ENCODE measurements at regions not wholly inside any gene's neighbourhood (a gene's known extent, or its start where the extent isn't known, plus 50 kb on each side); places are given as distances from the start of the nearest gene placed in this dataset.

GRCh38 chr3:70531063-70531657 is 218.7 kb upstream of the MDFIC2 start:
- no peak for FAIRE-seq
- DNase-seq (ENCODE audit: low read depth) = peak; percentile 31
- Histone ChIP-seq H3K36me3 (ENCODE audit: control insufficient read depth, insufficient read depth, low read length) (no peaks in the 10 kb centered on the region), H3K27me3 (ENCODE audit: control insufficient read depth, insufficient read depth, low read length) (peaks cover 2% of the 10 kb centered on the region), H3K4me3 (ENCODE audit: low read depth, low read length) (no peak overlapping the region)
- peak; percentile 21 for TF ChIP-seq CTCF (IDR thresholded peaks at IDR 0.05; ENCODE audit: insufficient read depth, low read length, severe bottlenecking)

DNA sequence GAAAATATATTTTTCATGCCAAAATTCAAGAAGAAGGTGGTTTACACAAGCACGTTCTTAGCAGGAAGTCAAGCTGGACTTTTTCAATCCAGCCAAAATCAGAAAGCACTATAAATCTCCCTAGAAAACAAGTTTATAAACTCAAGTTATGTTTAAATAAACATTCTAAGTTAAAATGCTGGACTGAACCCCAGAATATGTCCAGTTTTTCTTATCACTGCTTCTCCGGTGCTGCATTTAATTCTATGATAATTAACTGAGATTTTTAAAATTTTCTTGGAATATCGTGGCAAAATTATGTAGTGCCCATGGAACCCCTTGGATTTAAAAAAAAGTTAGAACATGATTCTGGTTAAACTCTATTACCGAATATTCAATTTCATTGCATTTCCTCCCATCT is 218.2 kb upstream of the MDFIC2 start:
- Histone ChIP-seq H3K36me3 (ENCODE audit: control insufficient read depth, insufficient read depth, low read length) (no peaks in the 10 kb centered on the region), H3K4me3 (ENCODE audit: low read depth, low read length) (no peak overlapping the region), H3K27me3 (ENCODE audit: control insufficient read depth, insufficient read depth, low read length) (no peaks in the 10 kb centered on the region)
- TF ChIP-seq CTCF (IDR thresholded peaks at IDR 0.05; ENCODE audit: insufficient read depth, low read length, severe bottlenecking) = no peak
- FAIRE-seq = no peak
- no peak for DNase-seq (ENCODE audit: low read depth)

GRCh38 chr3:70527026-70527425 is 214.6 kb upstream of the MDFIC2 start:
- no peak overlapping the region for H3K4me3 ChIP-seq (ENCODE audit: low read depth, low read length)
- no peaks in the 10 kb centered on the region for H3K27me3 ChIP-seq (ENCODE audit: control insufficient read depth, insufficient read depth, low read length)
- TF ChIP-seq CTCF (IDR thresholded peaks at IDR 0.05; ENCODE audit: insufficient read depth, low read length, severe bottlenecking) = no peak
- DNase-seq (ENCODE audit: low read depth) (no peak), FAIRE-seq (no peak)
- H3K36me3 ChIP-seq (ENCODE audit: control insufficient read depth, insufficient read depth, low read length) = no peaks in the 10 kb centered on the region

DNA sequence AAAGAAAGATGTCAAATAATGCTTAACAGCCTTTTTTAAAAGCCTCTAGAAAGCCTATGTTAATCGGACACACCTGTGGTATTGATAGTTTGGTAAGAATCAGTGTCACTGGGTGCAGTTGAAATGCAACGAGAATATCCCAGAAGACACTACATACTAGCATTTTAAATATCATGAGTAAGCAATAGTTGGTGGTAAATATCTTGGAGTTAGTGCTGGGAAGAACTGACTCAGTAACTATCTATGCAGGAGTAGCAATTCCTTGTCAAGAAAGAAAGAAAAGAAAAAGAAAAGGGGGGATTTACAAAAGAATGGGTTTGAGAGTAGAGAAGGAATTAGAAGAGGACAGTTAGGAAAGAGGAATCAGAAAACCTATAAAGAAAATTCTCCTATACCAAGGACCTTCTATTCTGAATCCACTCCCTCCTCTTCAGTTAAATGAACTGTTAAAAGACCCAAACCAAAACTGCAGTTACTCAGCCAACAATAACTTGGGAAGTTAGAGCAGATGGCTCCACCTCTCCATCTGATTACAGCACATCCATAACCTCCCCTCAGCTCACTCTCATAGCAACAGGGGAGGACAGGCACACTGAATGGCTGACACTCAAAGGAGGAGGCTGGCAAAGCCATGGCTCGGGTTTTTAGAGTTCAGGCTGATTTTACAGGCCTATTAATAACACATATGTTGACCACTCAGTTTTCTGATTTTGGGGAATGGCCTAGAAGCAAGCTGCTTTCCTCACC is 207.6 kb upstream of the MDFIC2 start:
- TF ChIP-seq CTCF (IDR thresholded peaks at IDR 0.05; ENCODE audit: insufficient read depth, low read length, severe bottlenecking) = no peak
- Histone ChIP-seq H3K4me3 (ENCODE audit: low read depth, low read length) (no peak overlapping the region), H3K36me3 (ENCODE audit: control insufficient read depth, insufficient read depth, low read length) (no peaks in the 10 kb centered on the region), H3K27me3 (ENCODE audit: control insufficient read depth, insufficient read depth, low read length) (no peaks in the 10 kb centered on the region)
- DNase-seq (ENCODE audit: low read depth) = no peak
- no peak for FAIRE-seq

GRCh38 chr3:70519026-70519425 is 206.6 kb upstream of the MDFIC2 start:
- DNase-seq (ENCODE audit: low read depth) (no peak), FAIRE-seq (no peak)
- H3K36me3 ChIP-seq (ENCODE audit: control insufficient read depth, insufficient read depth, low read length) = no peaks in the 10 kb centered on the region
- H3K4me3 ChIP-seq (ENCODE audit: low read depth, low read length) = no peak overlapping the region
- no peak for TF ChIP-seq CTCF (IDR thresholded peaks at IDR 0.05; ENCODE audit: insufficient read depth, low read length, severe bottlenecking)
- no peaks in the 10 kb centered on the region for H3K27me3 ChIP-seq (ENCODE audit: control insufficient read depth, insufficient read depth, low read length)
